ENCODE measurements at regions not wholly inside any gene's neighbourhood (a gene's known extent, or its start where the extent isn't known, plus 50 kb on each side); places are given as distances from the start of the nearest gene placed in this dataset.

GRCh38 chr4:171648926-171649325 is 164.3 kb upstream of the GALNTL6 start:
- no peak for TF ChIP-seq CTCF (optimal IDR thresholded peaks at IDR 0.05 in 1 of 3, IDR thresholded peaks at IDR 0.05 in 1 of 3, conservative IDR thresholded peaks at IDR 0.05 in 1 of 3; ENCODE audit: extremely low read depth in 1 of 3, insufficient read depth in 2 of 3, low read length in 3 of 3)
- no peak for TF ChIP-seq EZH2 (IDR thresholded peaks at IDR 0.05; ENCODE audit: low read length)
